Endothelial cell of umbilical vein (primary cell): ENCODE measurements at regions not wholly inside any gene's neighbourhood (a gene's known extent, or its start where the extent isn't known, plus 50 kb on each side); places are given as distances from the start of the nearest gene placed in this dataset.

Source experiments
- BruUV-seq: library from RNA; stranded (reverse); fragments of 400-500 nt; replicated peaks from 2 replicates; lab custom pipeline; 2021; lab: Mats Ljungman, UMichigan
- CTCF ChIA-PET: fragments of 300-600, 350-600 bp; sonication (Branson Sonifier 250); formaldehyde crosslinking; loops from one replicate; lab custom pipeline; 2021; ENCODE audit warnings: antibody characterized with exemption, inconsistent platforms; lab: Charles Lee
- POLR2A ChIA-PET: fragments of 300-600, 350-600 bp; sonication (Branson Sonifier 250); formaldehyde crosslinking; loops from one replicate; lab custom pipeline; 2021; ENCODE audit warnings: antibody characterized with exemption, inconsistent platforms; lab: Charles Lee
- DNase-seq: peaks from one replicate; pipeline ENCODE4 v3.0.0-alpha.2; 2011; ENCODE audit warnings: low read depth, low spot score
- FAIRE-seq: peaks from 2 replicates; lab custom pipeline; 2011; peaks lifted over from hg19 to GRCh38; lab: Jason Lieb, UNC
- H2AFZ ChIP-seq: 2 replicates; pipeline ENCODE4 v1.6.0; 2012; ENCODE audit warnings: low read depth, low read length, control low read depth, inconsistent platforms
- H3K27ac ChIP-seq: 2 replicates; pipeline ENCODE4 v1.5.1; 2011; ENCODE audit warnings: low read depth, mild to moderate bottlenecking, control low read depth, low read length, moderate library complexity; ENCODE audit not compliant: insufficient read depth
- H3K27me3 ChIP-seq, 2 experiments: 2 replicates each; pipeline versions ENCODE4 v1.6.0 to v1.6.1; 2011; ENCODE audit warnings: low read length in 2 of 2, mixed read lengths in 1 of 2; ENCODE audit not compliant: control insufficient read depth in 2 of 2, insufficient read depth in 2 of 2
- H3K36me3 ChIP-seq, 2 experiments: 2 replicates in 1 of 2; 3 replicates in 1 of 2; pipeline ENCODE4 v1.5.1; 2011; ENCODE audit warnings: low read length in 2 of 2, mild to moderate bottlenecking in 1 of 2, moderate library complexity in 1 of 2; ENCODE audit not compliant: control insufficient read depth in 2 of 2, insufficient read depth in 2 of 2; ENCODE audit errors: extremely low read depth in 1 of 2
- H3K4me1 ChIP-seq: 3 replicates; pipeline ENCODE4 v1.5.1; 2011; ENCODE audit warnings: mild to moderate bottlenecking, low read length; ENCODE audit not compliant: control insufficient read depth, insufficient read depth; ENCODE audit errors: extremely low read depth
- H3K4me2 ChIP-seq: 2 replicates; pipeline ENCODE4 v1.6.1; 2011; ENCODE audit warnings: low read length, control low read depth, mixed read lengths; ENCODE audit not compliant: insufficient read depth
- H3K4me3 ChIP-seq, 3 experiments: fragments of 200-600 bp in 1 of 3; sonication (generic), shearing (Covaris generic) in 1 of 3; replicated peaks in 1 of 3; 2 replicates each; pipeline ENCODE4 v1.5.1; 2011 to 2016; ENCODE audit warnings: control low read depth in 3 of 3, low read length in 3 of 3, mild to moderate bottlenecking in 2 of 3, inconsistent platforms in 1 of 3, low read depth in 1 of 3, moderate library complexity in 1 of 3; ENCODE audit not compliant: insufficient read depth in 1 of 3
- H3K79me2 ChIP-seq: 2 replicates; pipeline ENCODE4 v1.6.0; 2012; ENCODE audit warnings: low read length, inconsistent platforms; ENCODE audit not compliant: control insufficient read depth, insufficient read depth
- H3K9ac ChIP-seq: replicated peaks from 2 replicates; pipeline ENCODE3; 2011; ENCODE audit warnings: low read length, control low read depth; ENCODE audit not compliant: insufficient read depth; ENCODE audit errors: extremely low read depth
- H3K9me1 ChIP-seq: replicated peaks from 3 replicates; pipeline ENCODE4 v1.6.0; 2011; ENCODE audit warnings: mild to moderate bottlenecking, low read length; ENCODE audit not compliant: control insufficient read depth, insufficient read depth; ENCODE audit errors: extremely low read depth
- H3K9me3 ChIP-seq: replicated peaks from 2 replicates; pipeline ENCODE4 v1.5.1; 2012; ENCODE audit warnings: low read length, inconsistent platforms; ENCODE audit not compliant: control insufficient read depth, insufficient read depth
- H4K20me1 ChIP-seq: replicated peaks from 2 replicates; pipeline ENCODE3; 2011; ENCODE audit warnings: mild to moderate bottlenecking, low read length; ENCODE audit not compliant: control insufficient read depth, insufficient read depth; ENCODE audit errors: extremely low read depth
- EZH2 ChIP-seq: IDR thresholded peaks from 2 replicates; pipeline ENCODE4 v1.6.1; 2012; ENCODE audit warnings: borderline replicate concordance, low read depth, mild to moderate bottlenecking, moderate library complexity, low read length, inconsistent platforms; ENCODE audit not compliant: severe bottlenecking
- FOS ChIP-seq: IDR thresholded peaks from 2 replicates; pipeline ENCODE4 v1.6.1; 2011; ENCODE audit warnings: mild to moderate bottlenecking, low read length, moderate library complexity, borderline replicate concordance; ENCODE audit not compliant: insufficient read depth
- MYC ChIP-seq: IDR thresholded peaks from one replicate; pipeline ENCODE4 v1.6.1; 2011; ENCODE audit warnings: mild to moderate bottlenecking, low read depth, low read length
- POLR2A ChIP-seq: IDR thresholded peaks from 2 replicates; pipeline ENCODE4 v1.6.1; 2012; ENCODE audit warnings: low read depth, mild to moderate bottlenecking, control low read depth, low read length
- dilution Hi-C: fragments of 300-500 bp; cut with MboI; formaldehyde crosslinking; loops from one replicate; pipeline ENCODE4 v1.15.0; 2019; ENCODE audit warnings: low sequenced_read_pairs; ENCODE audit not compliant: extremely low pct_ligation_motif_present
- intact Hi-C: fragments of 100-400 bp; cut with micrococcal nuclease; formaldehyde crosslinking; loops from one replicate; pipeline ENCODE4 v1.10.0; 2022
- TF ChIP-seq, protein P1 (sequence below): IDR thresholded peaks from 2 replicates; pipeline ENCODE4 v1.6.1; 2011; ENCODE audit not compliant: insufficient read depth, insufficient read length
- TF ChIP-seq, protein P2 (sequence below), 2 donors: IDR thresholded peaks; 1 replicate in 1 of 2; 2 replicates in 1 of 2; pipeline ENCODE4 v1.5.1; 2011; ENCODE audit warnings: low read length in 2 of 2, mild to moderate bottlenecking in 2 of 2, moderate library complexity in 2 of 2, control low read depth in 1 of 2, inconsistent platforms in 1 of 2, low read depth in 1 of 2; ENCODE audit not compliant: insufficient read depth in 1 of 2; ENCODE audit errors: extremely low read depth in 1 of 2

DNA sequence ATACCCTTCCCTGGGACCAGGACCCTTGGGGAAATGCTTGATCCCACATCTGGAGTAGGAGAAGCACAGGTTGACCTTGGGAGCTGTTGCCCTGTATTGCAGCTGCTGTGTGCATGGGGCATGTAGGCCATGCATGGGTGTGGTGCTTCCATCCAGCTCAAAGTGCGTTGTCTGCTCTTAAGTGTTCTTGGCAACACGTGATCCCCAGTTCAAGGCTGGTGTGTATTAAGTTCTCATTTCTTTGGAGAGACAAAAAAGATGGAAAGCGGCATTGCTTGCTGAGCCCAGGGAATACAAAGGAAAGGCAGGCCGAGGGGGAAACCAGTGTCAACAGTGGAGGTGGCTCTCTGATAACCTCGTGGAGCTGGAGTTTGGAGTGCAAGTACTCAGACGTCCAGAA lies 110.7 kb downstream of the RTP5 start:
- Histone ChIP-seq H3K27ac (no peak overlapping the region), H3K36me3 (no peaks in the 10 kb centered on the region), H3K27me3 (no peaks in the 10 kb centered on the region), H3K9ac (no peak overlapping the region), H4K20me1 (no peaks in the 10 kb centered on the region), H3K9me3 (no peaks in the 10 kb centered on the region), H3K4me2 (no peak overlapping the region), H3K9me1 (no peaks in the 10 kb centered on the region), H2AFZ (no peak overlapping the region), H3K4me3 (no peak overlapping the region), H3K4me1 (no peaks in the 10 kb centered on the region), H3K79me2 (no peaks in the 10 kb centered on the region)
- intact Hi-C loops: no loop called here
- TF ChIP-seq, protein P1, sequence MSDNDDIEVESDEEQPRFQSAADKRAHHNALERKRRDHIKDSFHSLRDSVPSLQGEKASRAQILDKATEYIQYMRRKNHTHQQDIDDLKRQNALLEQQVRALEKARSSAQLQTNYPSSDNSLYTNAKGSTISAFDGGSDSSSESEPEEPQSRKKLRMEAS: no peak
- TF ChIP-seq MYC (no peak), FOS (no peak), POLR2A (no peak), EZH2 (no peak)
- TF ChIP-seq, protein P2, sequence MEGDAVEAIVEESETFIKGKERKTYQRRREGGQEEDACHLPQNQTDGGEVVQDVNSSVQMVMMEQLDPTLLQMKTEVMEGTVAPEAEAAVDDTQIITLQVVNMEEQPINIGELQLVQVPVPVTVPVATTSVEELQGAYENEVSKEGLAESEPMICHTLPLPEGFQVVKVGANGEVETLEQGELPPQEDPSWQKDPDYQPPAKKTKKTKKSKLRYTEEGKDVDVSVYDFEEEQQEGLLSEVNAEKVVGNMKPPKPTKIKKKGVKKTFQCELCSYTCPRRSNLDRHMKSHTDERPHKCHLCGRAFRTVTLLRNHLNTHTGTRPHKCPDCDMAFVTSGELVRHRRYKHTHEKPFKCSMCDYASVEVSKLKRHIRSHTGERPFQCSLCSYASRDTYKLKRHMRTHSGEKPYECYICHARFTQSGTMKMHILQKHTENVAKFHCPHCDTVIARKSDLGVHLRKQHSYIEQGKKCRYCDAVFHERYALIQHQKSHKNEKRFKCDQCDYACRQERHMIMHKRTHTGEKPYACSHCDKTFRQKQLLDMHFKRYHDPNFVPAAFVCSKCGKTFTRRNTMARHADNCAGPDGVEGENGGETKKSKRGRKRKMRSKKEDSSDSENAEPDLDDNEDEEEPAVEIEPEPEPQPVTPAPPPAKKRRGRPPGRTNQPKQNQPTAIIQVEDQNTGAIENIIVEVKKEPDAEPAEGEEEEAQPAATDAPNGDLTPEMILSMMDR (IDR thresholded peaks at IDR 0.05; ENCODE audit: extremely low read depth in 1 of 2, insufficient read depth in 1 of 2, low read depth in 1 of 2, low read length in 2 of 2): no peak
- FAIRE-seq (no peak), DNase-seq (no peak)
- dilution Hi-C loops: no loop called here
- POLR2A ChIA-PET: no interaction called here
- CTCF ChIA-PET: interaction anchor here (1.4 kb wide), 1 partner anchor 20 kb away, joined by 4 read pairs; no protein-coding TSS in a partner anchor
- no TSS peak for BruUV-seq
